ENCODE measurements at regions not wholly inside any gene's neighbourhood (a gene's known extent, or its start where the extent isn't known, plus 50 kb on each side); places are given as distances from the start of the nearest gene placed in this dataset.

DNA sequence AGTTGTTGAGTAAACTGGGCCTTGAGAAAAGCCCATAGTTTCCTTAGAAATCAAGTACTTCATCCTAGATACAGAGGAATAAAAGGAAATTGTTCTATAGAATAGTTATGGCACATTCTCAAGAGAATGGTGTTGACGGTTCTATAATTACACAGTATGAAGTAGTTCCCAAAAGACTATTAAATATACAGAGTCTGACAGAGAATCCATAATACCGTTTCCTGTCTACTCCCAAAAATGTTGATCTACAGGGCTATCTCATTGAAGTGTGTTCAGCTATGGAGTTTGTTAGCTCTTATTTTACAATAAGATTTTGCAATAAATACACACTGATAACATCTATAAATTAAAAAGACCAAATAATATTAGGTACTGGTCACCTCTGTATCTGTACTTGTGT, 799.7 kb downstream of the RPS29 start:
- H3K4me3 ChIP-seq (replicated peaks; ENCODE audit: low read depth, low read length) = no peak overlapping the region
- TF ChIP-seq, protein P1, sequence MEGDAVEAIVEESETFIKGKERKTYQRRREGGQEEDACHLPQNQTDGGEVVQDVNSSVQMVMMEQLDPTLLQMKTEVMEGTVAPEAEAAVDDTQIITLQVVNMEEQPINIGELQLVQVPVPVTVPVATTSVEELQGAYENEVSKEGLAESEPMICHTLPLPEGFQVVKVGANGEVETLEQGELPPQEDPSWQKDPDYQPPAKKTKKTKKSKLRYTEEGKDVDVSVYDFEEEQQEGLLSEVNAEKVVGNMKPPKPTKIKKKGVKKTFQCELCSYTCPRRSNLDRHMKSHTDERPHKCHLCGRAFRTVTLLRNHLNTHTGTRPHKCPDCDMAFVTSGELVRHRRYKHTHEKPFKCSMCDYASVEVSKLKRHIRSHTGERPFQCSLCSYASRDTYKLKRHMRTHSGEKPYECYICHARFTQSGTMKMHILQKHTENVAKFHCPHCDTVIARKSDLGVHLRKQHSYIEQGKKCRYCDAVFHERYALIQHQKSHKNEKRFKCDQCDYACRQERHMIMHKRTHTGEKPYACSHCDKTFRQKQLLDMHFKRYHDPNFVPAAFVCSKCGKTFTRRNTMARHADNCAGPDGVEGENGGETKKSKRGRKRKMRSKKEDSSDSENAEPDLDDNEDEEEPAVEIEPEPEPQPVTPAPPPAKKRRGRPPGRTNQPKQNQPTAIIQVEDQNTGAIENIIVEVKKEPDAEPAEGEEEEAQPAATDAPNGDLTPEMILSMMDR (IDR thresholded peaks at IDR 0.05; ENCODE audit: low read depth, low read length, missing control alignments) = no peak
- DNase-seq (ENCODE audit: extremely low read depth, low read depth) = no peak

DNA sequence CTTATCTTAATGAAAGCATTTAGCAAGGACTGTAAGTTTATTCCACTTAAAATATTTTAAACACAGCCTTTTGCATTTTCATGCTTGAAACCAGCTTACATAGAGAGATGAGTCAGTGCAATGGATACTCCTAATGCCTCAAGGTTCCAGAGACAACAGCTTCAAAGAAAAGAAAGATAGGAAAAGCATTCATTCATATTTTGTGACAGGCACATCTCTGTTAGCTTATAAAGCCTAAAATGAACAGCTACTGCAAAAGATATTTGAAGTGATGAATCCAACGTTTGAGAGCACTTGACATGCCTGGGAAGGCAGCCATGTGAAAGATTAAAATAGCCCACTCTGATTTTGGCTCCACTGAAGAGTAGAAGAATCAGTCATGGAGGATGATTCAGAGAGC, 814.5 kb downstream of the RPS29 start:
- no peak overlapping the region for H3K4me3 ChIP-seq (replicated peaks; ENCODE audit: low read depth, low read length)
- no peak for DNase-seq (ENCODE audit: extremely low read depth, low read depth)
- TF ChIP-seq, protein P1 (IDR thresholded peaks at IDR 0.05; ENCODE audit: low read depth, low read length, missing control alignments) = no peak

DNA sequence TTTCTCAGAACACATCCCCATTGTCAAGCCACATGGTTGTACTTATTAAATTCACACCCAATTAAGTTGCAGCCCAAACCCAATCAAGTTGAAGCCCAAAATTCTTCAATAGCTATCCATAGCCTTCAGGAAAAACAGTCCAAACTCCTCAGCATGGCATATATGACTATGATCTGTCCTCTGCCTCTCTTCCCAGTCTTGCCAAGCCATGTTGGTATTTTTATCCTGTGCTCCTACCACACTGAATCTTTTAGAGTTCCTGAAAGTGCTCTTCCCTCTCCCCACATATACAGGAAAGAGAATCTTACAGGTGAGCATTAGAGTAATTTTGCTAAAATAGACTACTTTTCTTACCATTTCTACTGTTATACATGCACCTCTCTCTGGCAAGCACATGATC, 834.9 kb downstream of the RPS29 start:
- TF ChIP-seq, protein P1 (IDR thresholded peaks at IDR 0.05; ENCODE audit: low read depth, low read length, missing control alignments) = no peak
- H3K4me3 ChIP-seq (replicated peaks; ENCODE audit: low read depth, low read length) = no peak overlapping the region
- no peak for DNase-seq (ENCODE audit: extremely low read depth, low read depth)

DNA sequence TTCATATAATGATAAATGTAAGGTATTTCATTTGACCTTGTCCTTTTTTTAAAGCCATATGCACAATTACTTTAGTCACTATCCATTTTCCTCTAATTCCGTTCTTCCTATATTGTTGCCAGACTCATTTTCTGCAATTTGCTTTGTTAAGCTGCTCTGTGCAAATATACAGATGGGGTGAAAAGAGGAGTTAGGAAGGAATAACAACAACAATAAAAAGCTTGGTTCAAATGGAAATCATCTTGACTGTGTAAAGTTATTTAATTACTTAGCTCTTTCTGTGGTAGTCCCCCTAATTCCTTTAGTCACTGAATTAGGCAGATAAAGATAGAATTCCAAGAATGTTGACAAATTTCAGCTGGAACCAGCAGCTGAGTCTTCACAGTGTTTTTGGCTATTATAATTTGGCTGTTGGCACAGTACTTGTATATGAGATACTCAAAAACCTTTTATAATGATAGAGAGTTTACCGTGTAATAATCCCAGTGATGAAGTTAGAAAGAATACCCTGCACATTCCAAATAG, 838.0 kb downstream of the RPS29 start:
- no peak overlapping the region for H3K4me3 ChIP-seq (replicated peaks; ENCODE audit: low read depth, low read length)
- TF ChIP-seq, protein P1 (IDR thresholded peaks at IDR 0.05; ENCODE audit: low read depth, low read length, missing control alignments) = no peak
- no peak for DNase-seq (ENCODE audit: extremely low read depth, low read depth)

DNA sequence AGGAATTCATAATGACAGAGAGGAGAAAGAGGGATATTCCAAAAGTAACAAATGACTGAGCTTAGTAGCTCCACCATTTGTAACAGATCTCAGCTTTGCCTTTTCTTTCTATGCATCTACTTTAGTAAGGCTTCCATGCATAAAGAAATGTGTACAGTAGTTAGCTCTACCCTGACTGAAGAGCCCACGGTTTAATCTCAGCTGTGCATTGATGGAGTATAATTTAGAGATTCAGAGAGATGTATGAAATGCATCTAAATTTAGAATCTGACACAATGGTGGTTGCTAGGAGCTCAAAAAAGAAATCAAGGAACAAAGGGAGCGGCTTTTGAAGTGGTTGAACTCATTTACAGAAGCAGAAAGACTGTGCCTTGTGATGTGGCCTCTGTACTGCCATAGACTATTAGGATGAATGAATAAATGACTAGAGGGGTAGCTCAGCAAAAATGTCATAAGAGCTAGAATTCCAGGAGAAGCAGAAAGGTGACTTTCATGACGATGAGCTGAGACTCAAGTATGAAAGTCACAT, 838.6 kb downstream of the RPS29 start:
- DNase-seq (ENCODE audit: extremely low read depth, low read depth) = no peak
- no peak overlapping the region for H3K4me3 ChIP-seq (replicated peaks; ENCODE audit: low read depth, low read length)
- TF ChIP-seq, protein P1 (IDR thresholded peaks at IDR 0.05; ENCODE audit: low read depth, low read length, missing control alignments) = no peak

DNA sequence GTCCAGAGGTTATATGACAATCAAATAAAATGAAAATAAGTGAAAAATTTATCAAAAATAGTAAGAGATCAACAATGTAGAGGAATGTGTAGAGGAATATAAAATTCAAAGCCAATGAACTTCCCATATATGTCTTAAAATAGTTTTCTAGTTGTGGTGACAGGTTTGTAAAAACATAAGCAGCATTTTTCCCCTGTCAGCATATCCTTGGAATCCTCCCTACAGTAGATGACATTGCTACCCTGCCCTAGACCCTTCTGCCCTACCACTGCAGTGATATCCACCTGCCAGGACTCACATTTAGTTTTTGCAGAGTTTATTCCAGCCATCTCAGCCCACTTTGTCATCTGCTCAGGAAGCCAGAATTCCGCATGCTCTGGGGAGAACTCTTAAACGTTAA, 842.0 kb downstream of the RPS29 start:
- no peak for DNase-seq (ENCODE audit: extremely low read depth, low read depth)
- TF ChIP-seq, protein P1 (IDR thresholded peaks at IDR 0.05; ENCODE audit: low read depth, low read length, missing control alignments) = no peak

More for the DNA sequence above, 842.0 kb downstream of the RPS29 start:
- H3K4me3 ChIP-seq (replicated peaks; ENCODE audit: low read depth, low read length) = no peak overlapping the region
